ENCODE measurements at regions not wholly inside any gene's neighbourhood (a gene's known extent, or its start where the extent isn't known, plus 50 kb on each side); places are given as distances from the start of the nearest gene placed in this dataset.

- ATAC-seq: no peak
- peaks cover 0 to 19% (median 2%) of the 10 kb centered on the region in 9 donors for H3K27me3 ChIP-seq
- H3K36me3 ChIP-seq: no peaks in the 10 kb centered on the region
- no peak overlapping the region for H3K27ac ChIP-seq
- no peak for DNase-seq
- H3K9me3 ChIP-seq: peaks cover 0 to 4% (median 0%) of the 10 kb centered on the region in 12 donors
- H3K4me3 ChIP-seq: no peak overlapping the region
- intact Hi-C loops (cut with DNase I): no loop called here
- TF ChIP-seq CTCF (IDR thresholded peaks at IDR 0.05) (no peak), POLR2A (IDR thresholded peaks at IDR 0.05) (no peak)
- WGBS, 4 donors: 0% methylated on average over 1 of the region's 1 CpG
- H3K4me1 ChIP-seq: no peaks in the 10 kb centered on the region
These were observed 84.7 kb upstream of the CLDN14 start for GRCh38 chr21:36564647-36565046.

- intact Hi-C loops (cut with DNase I): no loop called here
- no peak overlapping the region for H3K4me3 ChIP-seq
These were observed 85.6 kb upstream of the CLDN14 start for GRCh38 chr21:36565540-36565939.

GRCh38 chr21:36566644-36567043 lies 86.7 kb upstream of the CLDN14 start:
- Histone ChIP-seq H3K4me1 (no peaks in the 10 kb centered on the region), H3K36me3 (no peaks in the 10 kb centered on the region), H3K27ac (no peak overlapping the region), H3K4me3 (no peak overlapping the region), H3K27me3 (peaks cover 0 to 21% (median 0%) of the 10 kb centered on the region in 9 donors), H3K9me3 (peaks cover 0 to 4% (median 0%) of the 10 kb centered on the region in 12 donors)
- no peak for ATAC-seq
- intact Hi-C loops (cut with DNase I): no loop called here
- no peak for DNase-seq
- WGBS, 4 donors: 76 to 83% (median 81%) methylated on average over 7 of the region's 7 CpGs
- no peak for TF ChIP-seq CTCF (IDR thresholded peaks at IDR 0.05)
- TF ChIP-seq POLR2A (IDR thresholded peaks at IDR 0.05): no peak

More at GRCh38 chr21:36565540-36565939, 85.6 kb upstream of the CLDN14 start:
- ATAC-seq (no peak), DNase-seq (no peak)
- peaks cover 0 to 4% (median 0%) of the 10 kb centered on the region in 12 donors for H3K9me3 ChIP-seq
- H3K4me1 ChIP-seq: no peaks in the 10 kb centered on the region
- no peaks in the 10 kb centered on the region for H3K36me3 ChIP-seq
- peaks cover 0 to 21% (median 2%) of the 10 kb centered on the region in 9 donors for H3K27me3 ChIP-seq
- TF ChIP-seq POLR2A (IDR thresholded peaks at IDR 0.05) (no peak), CTCF (IDR thresholded peaks at IDR 0.05) (no peak)
- 89 to 98% (median 95%) methylated on average over 2 of the region's 2 CpGs for WGBS, 4 donors
- no peak overlapping the region for H3K27ac ChIP-seq

GRCh38 chr21:36567216-36567885 lies 87.4 kb upstream of the CLDN14 start:
- Histone ChIP-seq H3K36me3 (no peaks in the 10 kb centered on the region), H3K4me3 (no peak overlapping the region), H3K4me1 (no peaks in the 10 kb centered on the region), H3K27me3 (peaks cover 0 to 21% (median 0%) of the 10 kb centered on the region in 9 donors), H3K27ac (no peak overlapping the region), H3K9me3 (peaks cover 0 to 4% (median 0%) of the 10 kb centered on the region in 12 donors)
- intact Hi-C loops (cut with DNase I): no loop called here
- TF ChIP-seq CTCF (IDR thresholded peaks at IDR 0.05) (no peak), POLR2A (IDR thresholded peaks at IDR 0.05) (no peak)
- no peak for ATAC-seq
- DNase-seq: no peak
- 66 to 81% (median 78%) methylated on average over 5 of the region's 5 CpGs for WGBS, 4 donors
